Neural cell (in vitro differentiated cells): ENCODE measurements at regions not wholly inside any gene's neighbourhood (a gene's known extent, or its start where the extent isn't known, plus 50 kb on each side); places are given as distances from the start of the nearest gene placed in this dataset.

ENCODE experiments used
- H2AFZ ChIP-seq: fragments of 200-600, 300-800 bp; sonication (generic), shearing (Covaris generic); 2 replicates; pipeline ENCODE4 v1.6.0; 2014; ENCODE audit warnings: low read depth, mild to moderate bottlenecking, antibody characterized with exemption, low read length, moderate library complexity
- H3F3A ChIP-seq: fragments of 200-600 bp; shearing (Covaris generic); 2 replicates; pipeline ENCODE4 v1.6.1; 2016; ENCODE audit warnings: mild to moderate bottlenecking, moderate library complexity, mixed read lengths, antibody characterized with exemption, low read length; ENCODE audit not compliant: insufficient read depth, poor library complexity, severe bottlenecking
- H3K27ac ChIP-seq: fragments of 200-600, 300-800 bp; sonication (generic), shearing (Covaris generic); 2 replicates; pipeline ENCODE4 v1.5.1; 2014; ENCODE audit warnings: mild to moderate bottlenecking, low read length, moderate library complexity
- H3K27me3 ChIP-seq: fragments of 300-800, 200-600 bp; sonication (generic), shearing (Covaris generic); 2 replicates; pipeline ENCODE4 v1.6.0; 2014; ENCODE audit warnings: mild to moderate bottlenecking, low read depth, low read length, moderate library complexity; ENCODE audit not compliant: insufficient read depth
- H3K36me3 ChIP-seq: fragments of 300-800, 200-600 bp; sonication (generic), shearing (Covaris generic); 2 replicates; pipeline ENCODE4 v1.5.1; 2014; ENCODE audit warnings: mild to moderate bottlenecking, antibody characterized with exemption, low read length, moderate library complexity; ENCODE audit not compliant: insufficient read depth
- H3K4me2 ChIP-seq: fragments of 300-800, 200-600 bp; sonication (generic), shearing (Covaris generic); 2 replicates; pipeline ENCODE4 v1.6.0; 2014; ENCODE audit warnings: mild to moderate bottlenecking, low read length
- H3K4me3 ChIP-seq: fragments of 300-800, 200-600 bp; sonication (generic), shearing (Covaris generic); 2 replicates; pipeline ENCODE4 v1.5.1; 2014; ENCODE audit warnings: mild to moderate bottlenecking, low read length, moderate library complexity
- H3K79me2 ChIP-seq: fragments of 200-600 bp; shearing (Covaris generic); replicated peaks from 2 replicates; pipeline ENCODE4 v1.6.0; 2014; ENCODE audit warnings: mild to moderate bottlenecking, low read length, moderate library complexity; ENCODE audit not compliant: insufficient read depth
- H3K9ac ChIP-seq: fragments of 300-800, 200-600 bp; sonication (generic), shearing (Covaris generic); 2 replicates; pipeline ENCODE4 v1.6.1; 2016; ENCODE audit warnings: mild to moderate bottlenecking, low read length, mixed read lengths
- H3K9me2 ChIP-seq: fragments of 200-600 bp; shearing (Covaris generic); 2 replicates; pipeline ENCODE4 v1.6.1; 2016; ENCODE audit warnings: mild to moderate bottlenecking, low read length, mixed read lengths; ENCODE audit not compliant: insufficient read depth
- H3K9me3 ChIP-seq: fragments of 200-600, 300-800 bp; sonication (generic), shearing (Covaris generic); 2 replicates; pipeline ENCODE4 v1.6.1; 2016; ENCODE audit warnings: mild to moderate bottlenecking, mixed run types, low read length, moderate library complexity, mixed read lengths
- H4K20me1 ChIP-seq: fragments of 200-600 bp; shearing (Covaris generic); 2 replicates; pipeline ENCODE4 v1.6.1; 2016; ENCODE audit warnings: mild to moderate bottlenecking, mixed run types; ENCODE audit not compliant: insufficient read depth
- CTCF ChIP-seq: fragments of 450-650 bp; IDR thresholded peaks from 2 replicates; pipeline ENCODE4 v1.5.1; 2014; ENCODE audit warnings: antibody characterized with exemption, mild to moderate bottlenecking, moderate library complexity; ENCODE audit not compliant: poor library complexity, severe bottlenecking
- EP300 ChIP-seq: fragments of 450-650 bp; conservative IDR thresholded peaks from 2 replicates; pipeline ENCODE4 v1.6.1; 2014; ENCODE audit warnings: antibody characterized with exemption, mild to moderate bottlenecking, moderate library complexity; ENCODE audit not compliant: poor library complexity, severe bottlenecking
- EZH2 ChIP-seq: fragments of 200-600, 300-800 bp; shearing (Covaris generic), sonication (generic); IDR thresholded peaks from 2 replicates; pipeline ENCODE4 v1.6.1; 2014; ENCODE audit warnings: antibody characterized with exemption, low read length, borderline replicate concordance, mild to moderate bottlenecking; ENCODE audit not compliant: insufficient read depth, poor library complexity, severe bottlenecking
- MXI1 ChIP-seq: fragments of 450-650 bp; conservative IDR thresholded peaks from 2 replicates; pipeline ENCODE4 v1.6.1; 2014; ENCODE audit warnings: antibody characterized with exemption, mild to moderate bottlenecking; ENCODE audit not compliant: poor library complexity, severe bottlenecking
- POLR2AphosphoS5 ChIP-seq: IDR thresholded peaks from 2 replicates; pipeline ENCODE4 v1.6.1; 2012
- RAD21 ChIP-seq: fragments of 450-650 bp; conservative IDR thresholded peaks from 2 replicates; pipeline ENCODE4 v1.6.1; 2014; ENCODE audit warnings: antibody characterized with exemption, mild to moderate bottlenecking, moderate library complexity
- REST ChIP-seq: IDR thresholded peaks from 2 replicates; pipeline ENCODE4 v1.6.1; 2012; ENCODE audit warnings: borderline replicate concordance
- SMC3 ChIP-seq: fragments of 450-650 bp; conservative IDR thresholded peaks from 2 replicates; pipeline ENCODE4 v1.6.1; 2014; ENCODE audit warnings: antibody characterized with exemption, mild to moderate bottlenecking, moderate library complexity; ENCODE audit not compliant: poor library complexity
- TAF1 ChIP-seq: IDR thresholded peaks from 2 replicates; pipeline ENCODE4 v1.6.1; 2012; ENCODE audit warnings: low read depth

GRCh38 chr2:12498286-12498685 lies 218.4 kb upstream of the TRIB2 start:
- H3F3A ChIP-seq = no peaks in the 10 kb centered on the region

GRCh38 chr2:12498704-12499103 lies 218.0 kb upstream of the TRIB2 start:
- H3K9me2 ChIP-seq = no peaks in the 10 kb centered on the region
- H3K9me3 ChIP-seq = no peaks in the 10 kb centered on the region
- no peak overlapping the region for H3K4me2 ChIP-seq
- H2AFZ ChIP-seq = no peak overlapping the region
- H3K27me3 ChIP-seq = no peaks in the 10 kb centered on the region
- no peak overlapping the region for H3K9ac ChIP-seq
- no peaks in the 10 kb centered on the region for H3K36me3 ChIP-seq
- no peak overlapping the region for H3K27ac ChIP-seq
- H3F3A ChIP-seq = no peaks in the 10 kb centered on the region
- no peaks in the 10 kb centered on the region for H3K79me2 ChIP-seq
- no peak overlapping the region for H3K4me3 ChIP-seq
- H4K20me1 ChIP-seq = no peaks in the 10 kb centered on the region
- TF ChIP-seq CTCF = no peak
- no peak for TF ChIP-seq REST
- no peak for TF ChIP-seq SMC3
- no peak for TF ChIP-seq RAD21
- TF ChIP-seq EP300 = no peak
- TF ChIP-seq EZH2 = no peak
- TF ChIP-seq POLR2AphosphoS5 = no peak

More at GRCh38 chr2:12498286-12498685, 218.4 kb upstream of the TRIB2 start:
- H3K9me2 ChIP-seq = no peaks in the 10 kb centered on the region
- H3K27ac ChIP-seq = no peak overlapping the region
- no peaks in the 10 kb centered on the region for H3K9me3 ChIP-seq
- H3K9ac ChIP-seq = no peak overlapping the region
- no peak overlapping the region for H2AFZ ChIP-seq
- no peak overlapping the region for H3K4me3 ChIP-seq
- no peaks in the 10 kb centered on the region for H4K20me1 ChIP-seq
- no peaks in the 10 kb centered on the region for H3K27me3 ChIP-seq
- no peaks in the 10 kb centered on the region for H3K79me2 ChIP-seq
- H3K36me3 ChIP-seq = no peaks in the 10 kb centered on the region
- TF ChIP-seq EZH2 (no peak), CTCF (no peak), SMC3 (no peak), MXI1 (no peak), EP300 (no peak), POLR2AphosphoS5 (no peak), TAF1 (no peak), REST (no peak), RAD21 (no peak)
- H3K4me2 ChIP-seq = no peak overlapping the region
